Left lung (tissue), 4 donors: ENCODE measurements at regions not wholly inside any gene's neighbourhood (a gene's known extent, or its start where the extent isn't known, plus 50 kb on each side); places are given as distances from the start of the nearest gene placed in this dataset.

Source experiments
- ATAC-seq: fragments of 200-7000 bp; cut with Tn5 transposase; one replicate; pipeline ENCODE4 v1.9.1; 2020; ENCODE audit warnings: moderate library complexity
- DNase-seq, 4 donors: peaks; one replicate each; pipeline ENCODE4 v3.0.0-alpha.2; 2013 to 2020
- H3K27ac ChIP-seq, 2 donors: fragments of 200-600 bp; sonication (generic) in 1 of 2; one replicate each; pipeline versions ENCODE4 v1.5.0 to v1.8.0; 2020 to 2021
- H3K27me3 ChIP-seq, 2 donors: fragments of 200-600 bp; sonication (generic) in 1 of 2; one replicate each; pipeline versions ENCODE4 v1.5.0 to v1.8.0; 2020 to 2021
- H3K36me3 ChIP-seq, 2 donors: fragments of 200-600 bp; sonication (generic) in 1 of 2; one replicate each; pipeline versions ENCODE4 v1.5.0 to v1.8.0; 2020 to 2021
- H3K4me1 ChIP-seq, 2 donors: fragments of 200-600 bp; one replicate each; pipeline ENCODE4 v1.8.0; 2021
- H3K4me3 ChIP-seq, 2 donors: fragments of 200-600 bp; sonication (generic) in 1 of 2; one replicate each; pipeline versions ENCODE4 v1.5.0 to v1.8.0; 2020 to 2021; ENCODE audit warnings: mild to moderate bottlenecking in 1 of 2
- H3K9me3 ChIP-seq, 2 donors: fragments of 200-600 bp; sonication (generic) in 1 of 2; one replicate each; pipeline versions ENCODE4 v1.5.0 to v1.8.0; 2020 to 2021
- CTCF ChIP-seq, 2 donors: fragments of 200-600 bp; sonication (generic) in 1 of 2; IDR thresholded peaks; one replicate each; pipeline versions ENCODE4 v1.5.0 to v1.8.0; 2021; ENCODE audit warnings: antibody characterized with exemption in 2 of 2
- intact Hi-C, 2 donors: fragments of 100-400 bp; cut with DNase I; formaldehyde crosslinking; loops; one replicate each; pipeline versions ENCODE4 v1.11.2 to v1.14.2; 2022
- donor health status: DM: no; HTN: yes; CAD: no.
- donor health status: DM: no; HTN: no; CAD: no.

DNA sequence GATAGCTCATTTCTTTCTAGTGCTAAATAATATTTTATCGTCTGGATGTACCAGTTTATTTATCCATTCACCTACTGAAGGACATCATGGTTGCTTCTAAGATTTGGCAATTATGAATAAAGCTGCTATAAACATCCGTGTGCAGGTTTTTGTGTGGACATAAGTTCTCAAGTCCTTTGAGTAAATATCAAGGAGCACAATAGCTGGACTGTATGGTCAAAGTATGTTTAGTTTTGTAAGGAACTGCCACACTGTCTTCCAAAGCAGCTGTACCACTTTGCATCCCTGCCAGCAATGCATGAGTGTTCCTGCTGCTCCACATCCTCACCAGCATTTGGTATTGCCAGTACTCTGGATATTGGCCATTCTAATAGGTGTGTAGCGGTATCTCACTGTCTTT lies 447.4 kb downstream of the MED13L start:
- Histone ChIP-seq H3K27me3 (no peaks in the 10 kb centered on the region), H3K4me1 (no peaks in the 10 kb centered on the region), H3K9me3 (peaks cover 0 to 4% of the 10 kb centered on the region in 2 donors), H3K27ac (no peak overlapping the region), H3K36me3 (no peaks in the 10 kb centered on the region), H3K4me3 (no peak overlapping the region)
- DNase-seq (no peak), ATAC-seq (no peak)
- no peak for TF ChIP-seq CTCF (IDR thresholded peaks at IDR 0.05)
- intact Hi-C loops, result no loop called here

DNA sequence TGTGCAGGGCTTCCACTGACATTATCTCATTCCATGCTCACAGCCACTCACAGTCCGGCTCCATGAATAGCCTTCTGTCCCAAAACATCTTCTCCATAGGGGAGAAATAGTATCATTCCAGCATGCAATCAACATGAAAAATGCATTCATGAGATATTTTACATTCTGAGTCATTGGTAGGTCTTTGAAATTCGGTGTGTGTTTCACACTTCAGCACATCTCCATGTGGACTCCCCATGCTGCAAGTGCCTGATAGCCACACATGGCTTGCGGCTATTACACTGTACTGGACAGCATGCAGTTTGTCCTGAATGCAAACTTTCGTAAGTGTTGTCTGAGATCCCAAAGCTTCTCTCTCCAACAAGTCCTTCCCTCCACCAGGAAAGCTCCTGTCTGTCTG lies 449.3 kb downstream of the MED13L start:
- TF ChIP-seq CTCF (IDR thresholded peaks at IDR 0.05), result no peak
- H3K27me3 ChIP-seq, result no peaks in the 10 kb centered on the region
- DNase-seq (no peak), ATAC-seq (no peak)
- intact Hi-C loops, result no loop called here
- H3K9me3 ChIP-seq, result peaks cover 0 to 6% of the 10 kb centered on the region in 2 donors
- H3K36me3 ChIP-seq, result no peaks in the 10 kb centered on the region
- H3K27ac ChIP-seq, result no peak overlapping the region
- no peak overlapping the region for H3K4me3 ChIP-seq
- no peaks in the 10 kb centered on the region for H3K4me1 ChIP-seq

DNA sequence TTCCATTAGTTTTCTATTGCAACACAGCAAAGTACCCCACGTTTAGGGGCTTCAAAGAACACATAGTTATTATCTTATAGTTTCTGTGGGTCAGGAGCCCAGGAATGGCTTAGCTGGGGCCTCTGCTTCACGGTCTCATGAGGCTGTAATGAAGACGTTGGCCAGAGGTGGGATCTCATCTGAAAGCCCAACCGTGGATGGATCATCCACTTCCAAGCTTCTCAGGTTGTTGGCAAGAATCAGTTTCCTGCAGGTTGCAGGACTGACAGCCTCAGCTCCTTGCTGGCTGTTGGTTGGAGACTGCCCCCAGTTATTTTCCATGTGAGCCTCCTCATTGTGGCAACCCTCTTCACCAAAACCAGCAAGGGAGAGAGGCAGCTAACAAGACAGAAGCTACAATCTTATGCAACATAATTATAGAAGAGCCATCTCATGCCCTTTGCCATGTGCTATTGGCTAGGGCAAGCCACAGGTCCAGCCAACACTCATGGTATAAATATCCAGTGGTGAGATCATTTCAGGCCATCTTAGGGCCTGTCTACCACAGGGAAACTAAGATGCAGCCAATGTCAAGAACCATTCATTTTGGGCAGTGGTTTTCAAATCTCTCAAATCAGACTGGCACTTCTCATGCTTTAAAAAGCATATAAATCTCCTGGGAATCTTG lies 452.4 kb downstream of the MED13L start:
- ATAC-seq, result no peak
- DNase-seq, result no peak
- no peak for TF ChIP-seq CTCF (IDR thresholded peaks at IDR 0.05)
- Histone ChIP-seq H3K4me3 (no peak overlapping the region), H3K4me1 (no peaks in the 10 kb centered on the region), H3K36me3 (no peaks in the 10 kb centered on the region), H3K9me3 (peaks cover 0 to 6% of the 10 kb centered on the region in 2 donors), H3K27ac (no peak overlapping the region), H3K27me3 (no peaks in the 10 kb centered on the region)
- intact Hi-C loops, result no loop called here

DNA sequence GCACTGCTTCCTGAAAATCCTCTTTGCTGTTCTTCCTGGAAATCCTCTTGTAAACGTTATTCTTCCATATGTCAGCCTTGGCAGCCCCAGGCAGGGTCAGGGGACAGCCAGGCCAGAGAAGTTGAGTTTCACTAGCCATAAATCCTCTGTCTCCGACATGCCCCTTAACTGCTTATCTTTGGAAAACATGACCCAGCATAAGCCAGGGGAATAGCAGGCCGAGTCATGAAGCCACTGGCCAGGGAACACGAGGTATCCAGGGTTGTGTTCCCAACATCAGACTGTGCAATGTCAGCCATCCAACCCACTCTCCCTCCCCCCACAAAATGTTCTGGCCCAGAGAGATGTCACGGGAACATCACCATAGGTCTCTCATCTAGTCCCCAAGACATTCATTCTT lies 453.9 kb downstream of the MED13L start:
- ATAC-seq (no peak), DNase-seq (no peak)
- no peak overlapping the region for H3K27ac ChIP-seq
- no peak for TF ChIP-seq CTCF (IDR thresholded peaks at IDR 0.05)
- no peak overlapping the region for H3K4me3 ChIP-seq
- H3K27me3 ChIP-seq, result no peaks in the 10 kb centered on the region
- peaks cover 0 to 6% of the 10 kb centered on the region in 2 donors for H3K9me3 ChIP-seq
- H3K4me1 ChIP-seq, result no peaks in the 10 kb centered on the region
- no peaks in the 10 kb centered on the region for H3K36me3 ChIP-seq
- intact Hi-C loops, result no loop called here

DNA sequence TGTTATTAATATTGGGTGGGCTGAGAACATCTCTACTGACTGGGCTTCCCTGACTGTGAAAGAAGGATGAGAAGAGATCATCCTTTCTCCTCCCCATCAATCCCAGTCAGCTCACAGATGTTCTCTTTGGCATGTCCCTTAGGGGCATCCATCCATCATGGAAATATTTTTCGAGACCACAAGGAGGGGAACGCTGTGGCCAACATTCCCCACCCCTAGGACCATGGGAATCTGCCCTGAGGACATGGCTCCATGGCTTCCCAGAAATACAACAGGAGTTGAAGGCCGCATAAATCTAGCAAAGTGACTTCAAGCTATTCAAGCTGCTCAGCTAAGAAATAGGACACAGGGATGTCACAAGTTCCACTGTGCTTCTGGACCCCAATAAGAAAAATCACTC lies 456.8 kb downstream of the MED13L start:
- H3K9me3 ChIP-seq, result peaks cover 0 to 6% of the 10 kb centered on the region in 2 donors
- no peaks in the 10 kb centered on the region for H3K4me1 ChIP-seq
- no peak for TF ChIP-seq CTCF (IDR thresholded peaks at IDR 0.05)
- no peaks in the 10 kb centered on the region for H3K36me3 ChIP-seq
- H3K27ac ChIP-seq, result no peak overlapping the region
- DNase-seq (no peak), ATAC-seq (no peak)
- no peaks in the 10 kb centered on the region for H3K27me3 ChIP-seq
- intact Hi-C loops, result no loop called here
- H3K4me3 ChIP-seq, result no peak overlapping the region
